Lower leg skin (tissue), 3 donors: ENCODE measurements at regions not wholly inside any gene's neighbourhood (a gene's known extent, or its start where the extent isn't known, plus 50 kb on each side); places are given as distances from the start of the nearest gene placed in this dataset.

Source experiments
- POLR2A ChIP-seq, 2 donors: fragments of 450-650 bp; IDR thresholded peaks; one replicate each; pipeline ENCODE4 v1.6.1; 2016 to 2017; ENCODE audit warnings: antibody characterized with exemption in 2 of 2, mild to moderate bottlenecking in 1 of 2, moderate library complexity in 1 of 2
- TF ChIP-seq, protein P1 (sequence below), 3 donors: fragments of 450-650 bp; IDR thresholded peaks; one replicate each; pipeline ENCODE4 v1.5.1; 2016; ENCODE audit warnings: antibody characterized with exemption in 3 of 3, mild to moderate bottlenecking in 3 of 3, moderate library complexity in 2 of 3

DNA sequence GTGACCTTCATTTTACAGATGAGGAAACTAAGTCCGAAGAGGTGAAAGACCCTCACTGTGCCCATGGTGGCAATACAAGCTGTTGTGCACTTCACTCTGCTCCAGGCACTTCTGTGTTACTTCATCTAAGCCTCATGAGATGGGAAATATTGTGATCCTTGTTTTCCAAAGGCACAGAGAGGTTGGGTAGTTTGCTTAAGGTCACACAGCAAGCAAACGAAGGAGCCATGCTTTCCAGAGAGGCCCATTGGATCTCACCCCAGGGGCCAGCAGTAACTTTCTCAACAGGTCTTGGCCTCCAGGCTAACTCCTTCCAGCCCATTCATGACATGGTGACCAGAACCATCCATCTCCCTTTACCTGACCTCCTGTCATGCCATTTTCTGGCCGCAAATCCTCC, 332.8 kb downstream of the MN1 start:
- TF ChIP-seq POLR2A (IDR thresholded peaks at IDR 0.05), result no peak
- TF ChIP-seq, protein P1, sequence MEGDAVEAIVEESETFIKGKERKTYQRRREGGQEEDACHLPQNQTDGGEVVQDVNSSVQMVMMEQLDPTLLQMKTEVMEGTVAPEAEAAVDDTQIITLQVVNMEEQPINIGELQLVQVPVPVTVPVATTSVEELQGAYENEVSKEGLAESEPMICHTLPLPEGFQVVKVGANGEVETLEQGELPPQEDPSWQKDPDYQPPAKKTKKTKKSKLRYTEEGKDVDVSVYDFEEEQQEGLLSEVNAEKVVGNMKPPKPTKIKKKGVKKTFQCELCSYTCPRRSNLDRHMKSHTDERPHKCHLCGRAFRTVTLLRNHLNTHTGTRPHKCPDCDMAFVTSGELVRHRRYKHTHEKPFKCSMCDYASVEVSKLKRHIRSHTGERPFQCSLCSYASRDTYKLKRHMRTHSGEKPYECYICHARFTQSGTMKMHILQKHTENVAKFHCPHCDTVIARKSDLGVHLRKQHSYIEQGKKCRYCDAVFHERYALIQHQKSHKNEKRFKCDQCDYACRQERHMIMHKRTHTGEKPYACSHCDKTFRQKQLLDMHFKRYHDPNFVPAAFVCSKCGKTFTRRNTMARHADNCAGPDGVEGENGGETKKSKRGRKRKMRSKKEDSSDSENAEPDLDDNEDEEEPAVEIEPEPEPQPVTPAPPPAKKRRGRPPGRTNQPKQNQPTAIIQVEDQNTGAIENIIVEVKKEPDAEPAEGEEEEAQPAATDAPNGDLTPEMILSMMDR (IDR thresholded peaks at IDR 0.05), result no peak
